Kidney tubule cell (primary cell): ENCODE measurements at regions not wholly inside any gene's neighbourhood (a gene's known extent, or its start where the extent isn't known, plus 50 kb on each side); places are given as distances from the start of the nearest gene placed in this dataset.
"Not testable (repeated sequence)": the region's sequence is repeated elsewhere in the genome, so short reads cannot be mapped to it uniquely, and the experiment has no call there.

Experiments
- DNase-seq: peaks from one replicate; pipeline ENCODE4 v3.0.0-alpha.2; 2018; ENCODE audit warnings: low spot score

- DNase-seq = no peak
Observed at GRCh38 chr18:64407606-64408005, 258.7 kb upstream of the LINC00305 start.

DNA sequence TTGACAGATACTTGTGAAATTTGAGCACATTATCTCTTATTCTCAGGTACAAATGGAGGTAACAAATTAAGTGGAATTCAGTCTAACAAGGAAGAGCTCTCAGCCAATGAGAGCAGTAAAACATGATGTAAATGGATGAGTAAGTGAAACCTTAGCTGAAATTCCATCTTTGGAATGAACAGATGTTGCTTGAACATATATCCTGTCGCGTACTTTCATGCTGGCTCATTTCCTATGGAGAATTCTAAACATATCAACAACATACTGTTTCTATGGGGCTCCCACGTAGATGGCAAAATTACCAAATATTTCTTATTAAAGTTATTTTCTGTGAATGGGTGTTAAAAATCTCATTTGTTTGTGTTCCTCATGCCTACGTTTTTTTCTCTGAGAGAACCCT is 256.3 kb upstream of the LINC00305 start:
- DNase-seq = no peak

GRCh38 chr18:64403784-64404503 is 255.1 kb upstream of the LINC00305 start:
- no peak for DNase-seq

GRCh38 chr18:64402636-64403035 is 253.7 kb upstream of the LINC00305 start:
- no peak for DNase-seq

- no peak for DNase-seq
Observed at GRCh38 chr18:64401268-64402060, 252.6 kb upstream of the LINC00305 start.

DNA sequence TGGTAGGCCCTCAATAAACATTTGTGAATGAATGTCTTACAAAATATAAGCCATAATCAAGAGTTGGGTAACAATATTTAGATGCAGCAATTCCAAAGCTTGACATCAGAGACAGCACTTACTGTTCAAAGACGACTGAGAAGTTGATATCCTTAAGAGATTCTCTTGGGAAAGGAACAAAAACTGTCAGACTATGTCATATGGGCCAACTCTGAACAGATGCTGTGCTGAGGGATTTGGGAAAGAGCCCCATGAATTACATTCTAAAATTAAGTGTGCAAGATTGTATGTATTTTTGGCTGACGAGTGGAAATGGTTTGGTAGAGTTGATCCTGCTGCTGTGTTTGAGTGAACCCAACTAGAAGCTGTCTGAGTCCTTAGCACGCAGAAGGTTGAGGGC is 250.7 kb upstream of the LINC00305 start:
- DNase-seq = no peak

- no peak for DNase-seq
Observed at GRCh38 chr18:64398320-64398719, 249.4 kb upstream of the LINC00305 start.

GRCh38 chr18:64392202-64392601 is 243.3 kb upstream of the LINC00305 start:
- no peak for DNase-seq

DNA sequence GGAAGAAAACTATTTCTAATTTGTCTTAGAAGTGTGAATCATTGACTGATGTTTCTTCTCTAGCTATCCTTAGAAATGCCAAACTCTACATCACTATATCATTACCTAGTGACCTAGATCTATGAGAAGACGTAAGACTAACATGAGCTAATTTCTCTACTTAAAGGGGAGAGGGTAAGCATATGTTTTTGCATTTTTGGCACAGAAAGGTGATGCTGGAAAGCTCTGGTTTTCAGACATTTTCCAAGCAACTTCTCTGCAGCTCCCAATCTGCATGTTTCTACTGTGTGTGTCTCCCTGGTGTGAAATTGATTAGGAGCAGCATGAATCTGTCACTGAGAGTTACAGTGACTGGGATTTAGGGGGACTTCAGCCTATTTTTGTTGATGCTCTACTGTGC is 235.2 kb upstream of the LINC00305 start:
- no peak for DNase-seq

DNA sequence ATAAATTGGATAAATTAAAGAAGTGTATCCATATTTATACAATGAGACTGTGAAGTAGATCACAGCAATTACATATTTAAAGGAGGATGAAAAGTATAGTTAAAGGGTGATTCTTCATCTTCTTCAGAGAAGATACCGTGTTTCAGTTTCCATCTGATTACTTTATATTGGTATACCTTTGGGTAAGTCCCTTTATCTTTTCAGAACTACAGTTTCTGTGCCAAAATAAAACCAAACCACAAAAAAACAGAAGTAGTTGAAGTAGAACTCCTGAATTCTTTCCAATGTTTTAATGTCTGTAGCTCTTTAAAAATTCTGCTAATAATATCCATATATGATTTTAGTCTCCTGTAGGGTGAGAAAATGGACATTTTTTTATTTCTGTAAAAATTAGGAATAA is 231.2 kb upstream of the LINC00305 start:
- no peak for DNase-seq

GRCh38 chr18:64379662-64380061 is 230.8 kb upstream of the LINC00305 start:
- DNase-seq = no peak

GRCh38 chr18:64377446-64377845 is 228.6 kb upstream of the LINC00305 start:
- DNase-seq = no peak

DNA sequence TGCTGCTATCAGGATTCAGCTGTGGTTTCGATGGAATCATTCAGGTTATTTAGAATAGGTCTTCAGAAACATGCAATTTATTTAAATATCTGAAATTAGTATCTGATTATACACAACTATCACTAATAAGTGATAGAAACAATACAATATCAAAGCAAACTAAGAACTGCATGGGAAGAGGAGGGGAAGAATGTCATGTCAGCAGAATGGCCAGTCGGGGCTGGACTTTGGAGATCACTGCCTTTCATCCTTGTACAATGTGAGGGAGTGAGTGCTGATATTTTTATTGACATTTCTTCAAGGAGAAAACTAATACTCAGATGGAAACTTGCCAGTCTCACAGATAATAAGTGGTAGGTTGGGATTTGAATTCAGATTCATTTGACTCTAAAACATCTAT is 224.0 kb upstream of the LINC00305 start:
- no peak for DNase-seq

DNA sequence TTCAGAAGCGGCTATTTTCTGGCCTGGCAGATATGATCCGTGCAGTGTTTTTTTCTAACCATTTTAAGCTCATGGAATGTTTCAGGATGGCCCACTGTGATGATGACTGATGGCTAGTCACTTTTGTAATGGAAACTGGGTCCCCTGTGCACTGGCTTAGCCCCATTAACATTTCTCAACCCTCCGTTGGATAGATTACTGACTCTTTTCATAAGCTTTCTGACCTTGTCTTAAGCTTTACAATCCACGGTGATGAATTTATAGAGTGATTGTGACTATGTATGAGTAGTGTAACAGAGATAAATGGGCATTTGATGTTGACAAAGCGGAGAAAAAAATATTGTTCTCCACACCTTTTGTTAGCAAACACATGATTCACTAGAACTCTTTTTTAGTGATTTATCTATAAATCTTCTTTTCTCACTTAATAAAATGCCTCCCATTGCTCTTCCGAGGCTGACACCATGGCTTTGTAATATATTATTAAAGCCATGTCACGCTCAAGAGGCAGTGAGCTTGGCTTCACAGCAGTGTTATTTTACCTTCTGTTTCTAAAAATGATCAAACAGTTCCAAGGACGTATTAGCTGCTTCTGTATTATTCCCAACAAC is 221.0 kb upstream of the LINC00305 start:
- DNase-seq = not testable (repeated sequence)

DNA sequence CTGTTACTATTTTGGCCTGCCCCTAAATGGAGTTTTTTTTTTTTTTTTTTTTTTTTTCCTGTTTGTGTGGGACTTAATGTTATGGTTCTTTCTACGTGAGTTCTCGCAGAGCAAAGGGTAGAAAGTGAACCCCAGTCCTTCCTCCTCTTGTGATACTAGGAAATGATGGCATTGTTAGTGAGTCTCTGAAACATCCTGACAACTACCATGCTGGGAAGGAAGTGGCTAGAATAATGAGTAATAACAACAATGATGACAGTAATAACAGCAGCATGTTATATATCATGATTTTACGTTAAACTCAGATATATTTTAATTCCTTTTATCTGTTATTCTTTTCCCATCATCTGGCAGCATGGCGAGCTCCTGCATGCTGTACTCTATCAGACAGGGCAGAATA is 216.2 kb upstream of the LINC00305 start:
- no peak for DNase-seq

DNA sequence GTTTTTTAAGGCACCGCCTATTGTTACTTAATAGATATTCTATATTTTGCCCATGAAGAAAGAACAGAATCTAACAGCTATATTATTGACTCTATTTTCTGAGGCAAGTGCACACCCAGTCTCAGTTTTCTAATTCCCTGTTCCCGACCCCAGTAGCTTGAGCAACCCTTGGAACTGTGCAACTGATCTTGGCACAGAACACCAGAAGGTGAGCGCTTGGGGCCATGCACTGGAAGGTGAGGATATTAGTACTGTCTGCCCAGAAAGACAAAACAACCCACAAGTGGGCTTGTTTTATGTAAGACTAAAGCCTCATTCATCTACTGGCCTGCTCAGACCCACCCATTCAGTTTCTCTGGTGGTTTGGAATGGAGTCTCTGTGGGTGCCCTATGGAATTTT is 188.8 kb upstream of the LINC00305 start:
- DNase-seq = no peak

DNA sequence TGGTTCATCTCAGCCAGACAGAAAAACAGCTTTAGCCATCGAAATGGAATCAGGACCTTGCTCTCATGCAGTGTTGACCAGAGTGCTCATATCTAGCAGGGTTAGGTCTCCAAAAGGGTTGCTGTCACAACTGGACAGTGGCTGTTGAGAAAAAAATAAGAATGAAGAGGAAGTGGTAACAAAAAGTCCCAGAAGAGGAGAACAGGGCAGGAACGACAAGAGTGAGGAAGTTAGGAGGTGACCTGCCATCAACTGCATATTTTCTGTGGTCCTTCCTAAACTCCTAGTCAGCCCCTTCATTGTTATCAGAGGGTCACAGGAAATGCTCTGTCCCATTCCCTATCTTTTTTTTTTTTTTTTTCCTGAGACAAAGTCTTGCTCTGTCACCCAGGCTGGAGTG is 188.1 kb upstream of the LINC00305 start:
- no peak for DNase-seq

DNA sequence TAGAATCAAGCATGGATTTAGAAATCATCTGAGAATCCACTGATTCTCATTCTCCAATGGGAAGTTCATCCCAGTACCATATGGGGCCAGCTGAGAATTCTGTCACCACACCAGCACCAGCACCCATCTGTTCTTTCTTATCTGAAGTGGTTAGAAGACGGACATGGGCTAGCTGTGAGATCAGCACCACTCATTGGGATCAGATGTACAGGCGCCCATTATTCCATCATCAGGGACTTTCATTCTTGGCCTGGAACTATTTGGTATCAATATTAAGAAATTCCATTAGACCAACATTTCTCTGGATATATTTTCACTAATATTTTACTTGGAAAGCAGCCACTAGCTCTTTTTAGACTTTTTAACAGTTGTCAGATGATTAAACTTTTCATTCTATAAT is 185.9 kb upstream of the LINC00305 start:
- no peak for DNase-seq

DNA sequence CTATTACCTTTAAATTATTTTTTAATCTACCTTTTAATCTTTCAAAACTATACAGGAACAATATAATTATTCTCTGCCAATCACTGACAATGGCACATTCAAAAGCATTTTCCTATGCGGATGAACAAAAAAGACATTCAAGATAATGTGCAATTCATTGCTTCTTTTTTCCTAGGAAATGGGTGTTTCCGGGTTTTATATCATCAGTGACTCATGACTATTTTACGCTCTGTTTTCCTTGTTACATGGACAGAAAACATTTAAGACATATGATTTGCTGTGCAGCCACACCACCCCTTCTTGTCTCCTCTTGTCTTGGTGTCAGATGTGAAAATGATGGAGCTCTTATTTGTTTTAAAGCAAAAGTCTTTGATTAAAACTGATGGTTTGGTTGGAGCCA is 184.7 kb upstream of the LINC00305 start:
- DNase-seq = no peak

GRCh38 chr18:64332835-64333234 is 183.9 kb upstream of the LINC00305 start:
- no peak for DNase-seq

DNA sequence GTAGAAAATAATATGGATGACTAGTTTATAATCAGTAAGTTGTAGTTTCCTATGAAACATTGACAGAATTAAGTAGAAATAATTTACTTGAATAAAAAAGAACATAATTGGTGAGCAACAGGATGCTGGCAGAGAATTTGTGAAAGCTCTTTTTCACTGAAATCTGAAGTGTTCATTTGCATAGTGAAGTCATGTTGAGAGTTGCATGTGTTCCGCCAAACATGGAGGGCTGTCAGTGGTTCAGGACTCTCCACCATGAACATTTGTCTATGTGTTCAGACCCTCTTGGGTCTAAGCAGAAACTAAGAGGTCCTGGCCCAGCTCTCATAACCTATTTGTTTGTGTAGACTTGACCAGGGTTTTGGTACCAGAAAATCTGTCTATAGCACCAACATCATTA is 182.5 kb upstream of the LINC00305 start:
- DNase-seq = no peak

DNA sequence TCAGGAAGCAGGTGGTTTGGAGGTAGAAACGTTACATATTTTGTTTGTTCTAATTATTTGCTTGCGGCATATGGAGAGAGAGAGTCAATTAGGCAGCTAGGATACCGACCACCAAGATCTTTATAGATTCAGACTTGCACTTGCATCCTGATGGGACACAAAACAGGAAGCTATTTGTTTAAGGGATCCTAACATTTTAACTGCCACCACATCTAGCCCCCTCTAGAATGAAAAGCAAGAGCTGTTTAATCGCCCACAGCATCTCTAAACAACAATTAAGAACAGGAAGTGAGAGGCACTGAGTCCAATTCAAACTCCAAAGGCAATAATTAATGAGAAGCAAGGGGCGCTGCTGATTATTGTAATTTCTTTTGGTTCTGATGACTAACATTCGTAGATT is 182.0 kb upstream of the LINC00305 start:
- DNase-seq = no peak

DNA sequence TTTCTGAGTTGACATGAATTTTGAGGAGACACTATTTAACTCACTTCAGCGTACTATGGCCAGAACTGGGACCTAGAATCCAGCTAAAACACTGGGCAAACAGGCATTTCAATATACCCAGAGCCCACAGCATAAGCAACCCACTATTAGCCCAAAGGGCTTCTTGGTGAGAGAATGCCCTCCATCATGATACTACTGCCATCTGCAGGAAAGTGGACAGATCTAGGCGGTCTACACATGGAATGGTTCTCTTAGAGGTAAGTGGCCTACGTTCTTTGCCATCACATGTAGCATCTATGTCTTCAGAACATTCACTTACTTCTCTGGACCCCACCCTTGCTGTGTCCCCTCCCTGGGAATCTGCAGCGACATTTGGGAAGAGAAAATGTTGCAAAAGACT is 181.3 kb upstream of the LINC00305 start:
- DNase-seq = peak; percentile 25
